Cardiac fibroblast (primary cell): ENCODE measurements at regions not wholly inside any gene's neighbourhood (a gene's known extent, or its start where the extent isn't known, plus 50 kb on each side); places are given as distances from the start of the nearest gene placed in this dataset.
"Not testable (repeated sequence)": the region's sequence is repeated elsewhere in the genome, so short reads cannot be mapped to it uniquely, and the experiment has no call there.

Experiments used
- DNase-seq, 2 donors: peaks; one replicate each; pipeline versions ENCODE4 v3.0.0 to v3.0.0-alpha.2; 2010; ENCODE audit warnings: low read depth in 2 of 2
- H3K4me3 ChIP-seq, 2 donors: replicated peaks in 1 of 2; 1 replicate in 1 of 2; 2 replicates in 1 of 2; pipeline ENCODE4 v1.5.1; 2011; ENCODE audit warnings: low read depth in 2 of 2, low read length in 2 of 2, mild to moderate bottlenecking in 2 of 2, moderate library complexity in 1 of 2
- CTCF ChIP-seq: IDR thresholded peaks from one replicate; pipeline ENCODE4 v1.5.1; 2011; ENCODE audit warnings: low read depth, mild to moderate bottlenecking, low read length, inconsistent platforms

GRCh38 chr7:24390376-24391157 lies 106.6 kb downstream of the NPY start:
- DNase-seq: no peak
- TF ChIP-seq CTCF: no peak
- H3K4me3 ChIP-seq: no peak overlapping the region

DNA sequence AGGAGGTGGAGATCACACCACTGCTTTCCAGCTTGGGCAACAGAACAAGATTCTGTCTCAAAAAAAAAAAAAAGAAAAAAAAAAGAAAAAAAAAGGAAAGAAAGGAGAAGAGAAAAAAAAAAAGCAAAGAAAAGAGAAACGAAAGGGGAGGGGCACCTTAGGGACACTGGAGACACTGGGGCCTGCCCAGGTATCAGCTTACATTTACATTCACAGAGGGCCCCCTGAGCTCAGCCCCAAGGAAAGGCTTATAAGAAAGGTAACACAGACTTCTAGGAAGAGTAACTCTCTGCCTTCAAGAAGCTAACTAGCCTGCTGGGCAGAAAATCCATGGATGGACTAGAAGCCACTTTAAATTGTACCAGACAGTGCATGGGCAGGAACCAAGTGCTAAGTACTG lies 108.8 kb downstream of the NPY start:
- H3K4me3 ChIP-seq: no peak overlapping the region
- DNase-seq: no peak
- TF ChIP-seq CTCF: no peak

- TF ChIP-seq CTCF: no peak
- DNase-seq: no peak
These were observed 111.5 kb downstream of the NPY start for GRCh38 chr7:24395512-24395911.

DNA sequence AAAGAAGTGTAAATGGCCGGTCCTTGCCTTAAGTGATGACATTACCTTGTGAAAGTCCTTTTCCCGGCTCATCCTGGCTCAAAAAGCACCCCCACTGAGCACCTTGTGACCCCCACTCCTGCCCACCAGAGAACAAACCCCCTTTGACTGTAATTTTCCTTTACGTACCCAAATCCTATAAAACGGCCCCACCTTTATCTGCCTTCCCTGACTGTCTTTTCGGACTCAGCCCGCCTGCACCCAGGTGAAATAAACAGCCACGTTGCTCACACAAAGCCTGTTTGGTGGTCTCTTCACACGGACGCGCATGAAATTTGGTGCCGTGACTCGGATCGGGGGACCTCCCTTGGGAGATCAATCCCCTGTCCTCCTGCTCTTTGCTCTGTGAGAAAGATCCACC lies 112.4 kb downstream of the NPY start:
- H3K4me3 ChIP-seq, DNase-seq: not testable (repeated sequence)

More at GRCh38 chr7:24395512-24395911, 111.5 kb downstream of the NPY start:
- H3K4me3 ChIP-seq: no peak overlapping the region

- peak; percentile 41 for TF ChIP-seq CTCF
- DNase-seq: peak; percentile 46 to 50
- H3K4me3 ChIP-seq: peak overlapping the region in 1 of 2 donors; percentile 8
These were observed 117.9 kb downstream of the NPY start for GRCh38 chr7:24401628-24402593.

GRCh38 chr7:24402655-24403054 lies 118.7 kb downstream of the NPY start:
- no peak for DNase-seq
- TF ChIP-seq CTCF: no peak
- H3K4me3 ChIP-seq: no peak overlapping the region

DNA sequence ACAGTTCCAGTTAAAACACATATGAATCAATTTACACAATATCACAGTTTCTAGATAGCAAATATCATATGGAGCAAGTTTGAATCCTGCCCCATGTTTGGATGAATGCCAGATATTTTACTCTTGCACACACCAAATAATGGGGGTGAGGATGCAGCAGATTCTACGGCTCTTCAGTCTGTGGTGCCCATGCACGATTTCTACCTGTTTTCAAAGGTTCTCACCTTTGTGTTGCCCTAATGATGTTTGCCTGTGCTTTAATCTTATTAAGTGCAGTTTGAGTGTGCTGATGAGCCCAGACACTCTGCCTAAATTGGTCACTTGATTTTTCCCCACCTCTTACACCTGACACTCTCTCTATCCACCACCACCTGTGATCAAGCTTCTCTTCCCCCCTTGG lies 119.6 kb downstream of the NPY start:
- TF ChIP-seq CTCF: no peak
- H3K4me3 ChIP-seq: no peak overlapping the region
- DNase-seq: no peak
